ENCODE measurements at regions not wholly inside any gene's neighbourhood (a gene's known extent, or its start where the extent isn't known, plus 50 kb on each side); places are given as distances from the start of the nearest gene placed in this dataset.

DNA sequence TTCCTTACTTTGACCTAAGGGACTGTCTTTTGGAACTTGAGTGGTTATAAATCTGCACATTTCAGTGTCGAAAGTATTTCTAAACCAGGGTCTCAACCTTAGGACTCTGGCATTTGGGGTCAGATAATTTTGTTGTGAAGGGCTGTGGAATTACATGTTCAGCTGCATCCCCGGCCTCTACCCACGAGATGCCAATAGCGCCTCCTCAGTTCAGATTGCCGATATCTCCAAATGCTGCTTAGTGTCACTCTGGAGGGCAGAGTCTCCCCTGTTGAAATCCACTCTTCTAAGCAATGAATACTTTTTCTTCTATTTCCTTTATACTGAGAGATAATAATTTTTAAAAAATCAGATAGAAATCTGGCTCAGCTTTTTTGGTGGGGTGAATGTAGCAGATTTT lies 379.4 kb upstream of the RGS6 start:
- no peak for TF ChIP-seq POLR2A (IDR thresholded peaks at IDR 0.05)
- TF ChIP-seq, protein P1, sequence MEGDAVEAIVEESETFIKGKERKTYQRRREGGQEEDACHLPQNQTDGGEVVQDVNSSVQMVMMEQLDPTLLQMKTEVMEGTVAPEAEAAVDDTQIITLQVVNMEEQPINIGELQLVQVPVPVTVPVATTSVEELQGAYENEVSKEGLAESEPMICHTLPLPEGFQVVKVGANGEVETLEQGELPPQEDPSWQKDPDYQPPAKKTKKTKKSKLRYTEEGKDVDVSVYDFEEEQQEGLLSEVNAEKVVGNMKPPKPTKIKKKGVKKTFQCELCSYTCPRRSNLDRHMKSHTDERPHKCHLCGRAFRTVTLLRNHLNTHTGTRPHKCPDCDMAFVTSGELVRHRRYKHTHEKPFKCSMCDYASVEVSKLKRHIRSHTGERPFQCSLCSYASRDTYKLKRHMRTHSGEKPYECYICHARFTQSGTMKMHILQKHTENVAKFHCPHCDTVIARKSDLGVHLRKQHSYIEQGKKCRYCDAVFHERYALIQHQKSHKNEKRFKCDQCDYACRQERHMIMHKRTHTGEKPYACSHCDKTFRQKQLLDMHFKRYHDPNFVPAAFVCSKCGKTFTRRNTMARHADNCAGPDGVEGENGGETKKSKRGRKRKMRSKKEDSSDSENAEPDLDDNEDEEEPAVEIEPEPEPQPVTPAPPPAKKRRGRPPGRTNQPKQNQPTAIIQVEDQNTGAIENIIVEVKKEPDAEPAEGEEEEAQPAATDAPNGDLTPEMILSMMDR (IDR thresholded peaks at IDR 0.05 in 4 of 5, conservative IDR thresholded peaks at IDR 0.05 in 1 of 5) = no peak

Measured in gastrocnemius medialis (tissue), 4 donors.